ENCODE measurements at regions not wholly inside any gene's neighbourhood (a gene's known extent, or its start where the extent isn't known, plus 50 kb on each side); places are given as distances from the start of the nearest gene placed in this dataset.

DNA sequence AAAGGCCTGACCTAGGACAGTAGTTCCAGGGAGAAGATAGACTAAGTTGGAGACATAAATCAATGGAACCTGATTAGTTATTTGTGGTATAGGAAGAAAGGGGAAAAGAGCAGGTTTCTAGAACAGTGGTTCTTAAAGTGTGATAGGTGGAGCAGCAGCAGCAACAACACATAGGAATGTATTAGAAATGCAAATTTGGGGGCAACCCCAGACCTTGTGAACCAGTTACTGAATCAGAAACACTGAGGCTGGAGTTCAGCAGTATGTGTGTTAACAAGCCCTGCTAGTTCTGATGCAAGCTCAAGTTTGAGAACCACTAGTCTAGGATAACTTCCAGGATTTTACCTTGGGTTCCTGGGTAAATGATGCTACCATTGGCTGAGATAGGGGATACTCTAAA, 308.7 kb downstream of the EMP1 start:
- ATAC-seq, result no peak
- CTCF ChIA-PET, result interaction anchor here (1.7 kb wide), 1 partner anchor 29 kb away, joined by 8 read pairs; no protein-coding TSS in a partner anchor

DNA sequence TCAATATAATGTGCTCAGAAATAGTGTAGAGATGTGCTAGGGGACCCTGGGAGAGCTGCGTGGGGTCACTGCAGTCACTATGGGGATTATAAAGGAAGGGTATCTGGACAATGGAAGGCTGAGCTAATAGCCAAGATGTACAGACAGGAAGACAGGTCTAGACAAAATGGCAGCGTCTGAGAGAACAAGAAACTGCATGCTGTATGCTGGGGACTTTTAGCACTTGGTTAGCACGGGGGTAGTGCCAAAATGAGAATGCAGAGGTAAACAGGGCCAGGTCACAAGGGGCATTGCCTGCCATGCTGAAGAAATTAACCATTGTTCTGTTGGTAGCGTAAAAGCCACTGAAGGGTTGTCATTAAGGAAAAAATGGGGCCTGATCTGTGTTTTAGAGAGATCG, 308.2 kb downstream of the EMP1 start:
- POLR2A ChIA-PET, result no interaction called here
- TF ChIP-seq, protein P1, sequence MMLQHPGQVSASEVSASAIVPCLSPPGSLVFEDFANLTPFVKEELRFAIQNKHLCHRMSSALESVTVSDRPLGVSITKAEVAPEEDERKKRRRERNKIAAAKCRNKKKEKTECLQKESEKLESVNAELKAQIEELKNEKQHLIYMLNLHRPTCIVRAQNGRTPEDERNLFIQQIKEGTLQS (IDR thresholded peaks at IDR 0.05), result no peak
- TF ChIP-seq, protein P2, sequence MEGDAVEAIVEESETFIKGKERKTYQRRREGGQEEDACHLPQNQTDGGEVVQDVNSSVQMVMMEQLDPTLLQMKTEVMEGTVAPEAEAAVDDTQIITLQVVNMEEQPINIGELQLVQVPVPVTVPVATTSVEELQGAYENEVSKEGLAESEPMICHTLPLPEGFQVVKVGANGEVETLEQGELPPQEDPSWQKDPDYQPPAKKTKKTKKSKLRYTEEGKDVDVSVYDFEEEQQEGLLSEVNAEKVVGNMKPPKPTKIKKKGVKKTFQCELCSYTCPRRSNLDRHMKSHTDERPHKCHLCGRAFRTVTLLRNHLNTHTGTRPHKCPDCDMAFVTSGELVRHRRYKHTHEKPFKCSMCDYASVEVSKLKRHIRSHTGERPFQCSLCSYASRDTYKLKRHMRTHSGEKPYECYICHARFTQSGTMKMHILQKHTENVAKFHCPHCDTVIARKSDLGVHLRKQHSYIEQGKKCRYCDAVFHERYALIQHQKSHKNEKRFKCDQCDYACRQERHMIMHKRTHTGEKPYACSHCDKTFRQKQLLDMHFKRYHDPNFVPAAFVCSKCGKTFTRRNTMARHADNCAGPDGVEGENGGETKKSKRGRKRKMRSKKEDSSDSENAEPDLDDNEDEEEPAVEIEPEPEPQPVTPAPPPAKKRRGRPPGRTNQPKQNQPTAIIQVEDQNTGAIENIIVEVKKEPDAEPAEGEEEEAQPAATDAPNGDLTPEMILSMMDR (IDR thresholded peaks at IDR 0.05 in 2 of 3, conservative IDR thresholded peaks at IDR 0.05 in 1 of 3; ENCODE audit: borderline replicate concordance in 1 of 3, insufficient read depth in 1 of 3, low read depth in 2 of 3, low read length in 2 of 3), result no peak
- no peak for TF ChIP-seq ZFX (IDR thresholded peaks at IDR 0.05)
- no peak for TF ChIP-seq EZH2 (IDR thresholded peaks at IDR 0.05)
- TF ChIP-seq ZNF274 (IDR thresholded peaks at IDR 0.05; ENCODE audit: low read depth, low read length), result no peak
- Histone ChIP-seq H3K9ac (ENCODE audit: low read length) (no peak overlapping the region), H3K4me2 (ENCODE audit: low read length) (peak overlapping the region; percentile 12; the same call in 1 of the 2 replicates), H2AFZ (ENCODE audit: low read depth, low read length, poor library complexity, severe bottlenecking) (no peak overlapping the region), H3K27ac (ENCODE audit: low read depth, low read length) (peak overlapping the region; percentile 73), H3K79me2 (ENCODE audit: insufficient read depth, low read length) (no peaks in the 10 kb centered on the region), H3K36me3 (ENCODE audit: control insufficient read depth in 1 of 2, insufficient read depth in 2 of 2, low read length in 2 of 2) (no peaks in the 10 kb centered on the region), H3K9me3 (ENCODE audit: control insufficient read depth in 1 of 2, insufficient read depth in 1 of 2, low read depth in 1 of 2, low read length in 2 of 2) (no peaks in the 10 kb centered on the region), H3K4me1 (ENCODE audit: control insufficient read depth in 1 of 2, insufficient read depth in 2 of 2, low read length in 2 of 2) (peaks cover 24 to 28% of the 10 kb centered on the region in 2 experiments), H3K27me3 (ENCODE audit: insufficient read depth, low read length) (no peaks in the 10 kb centered on the region), H4K20me1 (ENCODE audit: insufficient read depth) (no peaks in the 10 kb centered on the region), H3K9me2 (ENCODE audit: insufficient read depth) (no peaks in the 10 kb centered on the region), H3K4me3 (replicated peaks in 1 of 2; ENCODE audit: low read depth in 1 of 2, low read length in 2 of 2) (no peak overlapping the region)
- RAD21 ChIA-PET (ENCODE audit: low non-redundant PET in 1 of 2, low total read pairs in 2 of 2, uncharacterized antibody in 2 of 2, unreplicated experiment in 2 of 2), result no interaction called here
- ATAC-seq (no peak; the same call in 1 of the 2 replicates), DNase-seq (ENCODE audit: low read depth, low spot score) (no peak)
- BruUV-seq (replicated peaks), result no TSS peak
- intact Hi-C loops (cut with micrococcal nuclease), result no loop called here
- CTCF ChIA-PET, result interaction anchor here (1.2 to 1.7 kb wide), 2 partner anchors 30 to 143 kb away, joined by 4 to 8 read pairs; no protein-coding TSS in a partner anchor

More for the DNA sequence above, 308.7 kb downstream of the EMP1 start:
- DNase-seq (ENCODE audit: low read depth, low spot score), result no peak
- TF ChIP-seq, protein P3, sequence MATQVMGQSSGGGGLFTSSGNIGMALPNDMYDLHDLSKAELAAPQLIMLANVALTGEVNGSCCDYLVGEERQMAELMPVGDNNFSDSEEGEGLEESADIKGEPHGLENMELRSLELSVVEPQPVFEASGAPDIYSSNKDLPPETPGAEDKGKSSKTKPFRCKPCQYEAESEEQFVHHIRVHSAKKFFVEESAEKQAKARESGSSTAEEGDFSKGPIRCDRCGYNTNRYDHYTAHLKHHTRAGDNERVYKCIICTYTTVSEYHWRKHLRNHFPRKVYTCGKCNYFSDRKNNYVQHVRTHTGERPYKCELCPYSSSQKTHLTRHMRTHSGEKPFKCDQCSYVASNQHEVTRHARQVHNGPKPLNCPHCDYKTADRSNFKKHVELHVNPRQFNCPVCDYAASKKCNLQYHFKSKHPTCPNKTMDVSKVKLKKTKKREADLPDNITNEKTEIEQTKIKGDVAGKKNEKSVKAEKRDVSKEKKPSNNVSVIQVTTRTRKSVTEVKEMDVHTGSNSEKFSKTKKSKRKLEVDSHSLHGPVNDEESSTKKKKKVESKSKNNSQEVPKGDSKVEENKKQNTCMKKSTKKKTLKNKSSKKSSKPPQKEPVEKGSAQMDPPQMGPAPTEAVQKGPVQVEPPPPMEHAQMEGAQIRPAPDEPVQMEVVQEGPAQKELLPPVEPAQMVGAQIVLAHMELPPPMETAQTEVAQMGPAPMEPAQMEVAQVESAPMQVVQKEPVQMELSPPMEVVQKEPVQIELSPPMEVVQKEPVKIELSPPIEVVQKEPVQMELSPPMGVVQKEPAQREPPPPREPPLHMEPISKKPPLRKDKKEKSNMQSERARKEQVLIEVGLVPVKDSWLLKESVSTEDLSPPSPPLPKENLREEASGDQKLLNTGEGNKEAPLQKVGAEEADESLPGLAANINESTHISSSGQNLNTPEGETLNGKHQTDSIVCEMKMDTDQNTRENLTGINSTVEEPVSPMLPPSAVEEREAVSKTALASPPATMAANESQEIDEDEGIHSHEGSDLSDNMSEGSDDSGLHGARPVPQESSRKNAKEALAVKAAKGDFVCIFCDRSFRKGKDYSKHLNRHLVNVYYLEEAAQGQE (IDR thresholded peaks at IDR 0.05; ENCODE audit: low read depth), result no peak
- TF ChIP-seq FOSL1 (IDR thresholded peaks at IDR 0.05; ENCODE audit: low read depth) (no peak), CBX3 (IDR thresholded peaks at IDR 0.05; ENCODE audit: low read depth) (no peak), ZFX (IDR thresholded peaks at IDR 0.05) (no peak)
- no peaks in the 10 kb centered on the region for H3K79me2 ChIP-seq (ENCODE audit: insufficient read depth, low read length)
- H3K4me3 ChIP-seq (replicated peaks in 1 of 2; ENCODE audit: low read depth in 1 of 2, low read length in 2 of 2), result no peak overlapping the region
- H3K27me3 ChIP-seq (ENCODE audit: insufficient read depth, low read length), result no peaks in the 10 kb centered on the region
- RAD21 ChIA-PET (ENCODE audit: low non-redundant PET in 1 of 2, low total read pairs in 2 of 2, uncharacterized antibody in 2 of 2, unreplicated experiment in 2 of 2), result no interaction called here
- H3K4me2 ChIP-seq (ENCODE audit: low read length), result no peak overlapping the region
- peaks cover 24 to 28% of the 10 kb centered on the region in 2 experiments for H3K4me1 ChIP-seq (ENCODE audit: control insufficient read depth in 1 of 2, insufficient read depth in 2 of 2, low read length in 2 of 2)
- no peaks in the 10 kb centered on the region for H4K20me1 ChIP-seq (ENCODE audit: insufficient read depth)
- POLR2A ChIA-PET, result no interaction called here
- BruUV-seq (replicated peaks), result no TSS peak
- intact Hi-C loops (cut with micrococcal nuclease), result no loop called here
- H2AFZ ChIP-seq (ENCODE audit: low read depth, low read length, poor library complexity, severe bottlenecking), result no peak overlapping the region
- no peaks in the 10 kb centered on the region for H3K9me3 ChIP-seq (ENCODE audit: control insufficient read depth in 1 of 2, insufficient read depth in 1 of 2, low read depth in 1 of 2, low read length in 2 of 2)
- peak overlapping the region; percentile 73 for H3K27ac ChIP-seq (ENCODE audit: low read depth, low read length)
- no peaks in the 10 kb centered on the region for H3K36me3 ChIP-seq (ENCODE audit: control insufficient read depth in 1 of 2, insufficient read depth in 2 of 2, low read length in 2 of 2)
- no peaks in the 10 kb centered on the region for H3K9me2 ChIP-seq (ENCODE audit: insufficient read depth)
- no peak overlapping the region for H3K9ac ChIP-seq (ENCODE audit: low read length)

All from HCT116 (cell line).